DND-41 (cell line): ENCODE measurements at regions not wholly inside any gene's neighbourhood (a gene's known extent, or its start where the extent isn't known, plus 50 kb on each side); places are given as distances from the start of the nearest gene placed in this dataset.

Experiments used
- EZH2 ChIP-seq: IDR thresholded peaks from 3 replicates; pipeline ENCODE4 v1.6.1; 2012; ENCODE audit warnings: borderline replicate concordance, low read depth, mild to moderate bottlenecking, moderate library complexity, low read length, inconsistent platforms; ENCODE audit not compliant: severe bottlenecking
- TF ChIP-seq, protein P1 (sequence below): IDR thresholded peaks from 2 replicates; pipeline ENCODE4 v1.5.1; 2012; ENCODE audit warnings: borderline replicate concordance, low read length, moderate library complexity, mild to moderate bottlenecking; ENCODE audit not compliant: poor library complexity, severe bottlenecking; ENCODE audit errors: extremely low read depth

DNA sequence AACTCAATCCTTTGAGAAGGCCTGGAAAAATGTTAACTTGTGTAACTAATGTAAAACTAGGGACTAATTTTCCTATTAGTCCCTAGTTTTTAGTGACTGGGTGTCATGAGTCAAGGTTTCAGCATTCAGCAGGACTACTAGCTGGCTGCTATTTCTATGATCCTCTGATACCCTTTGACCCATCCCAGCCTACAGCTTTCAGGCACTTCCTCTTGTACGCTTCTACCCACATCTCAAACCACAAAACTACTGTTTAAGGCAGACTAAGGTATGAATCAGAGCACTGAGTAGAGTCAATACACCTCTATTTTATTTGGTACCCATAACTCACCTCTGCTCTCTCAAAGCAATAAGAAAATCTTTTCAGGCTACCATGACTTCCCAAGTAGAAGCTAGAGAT lies 809.6 kb downstream of the PDHA2 start:
- TF ChIP-seq, protein P1, sequence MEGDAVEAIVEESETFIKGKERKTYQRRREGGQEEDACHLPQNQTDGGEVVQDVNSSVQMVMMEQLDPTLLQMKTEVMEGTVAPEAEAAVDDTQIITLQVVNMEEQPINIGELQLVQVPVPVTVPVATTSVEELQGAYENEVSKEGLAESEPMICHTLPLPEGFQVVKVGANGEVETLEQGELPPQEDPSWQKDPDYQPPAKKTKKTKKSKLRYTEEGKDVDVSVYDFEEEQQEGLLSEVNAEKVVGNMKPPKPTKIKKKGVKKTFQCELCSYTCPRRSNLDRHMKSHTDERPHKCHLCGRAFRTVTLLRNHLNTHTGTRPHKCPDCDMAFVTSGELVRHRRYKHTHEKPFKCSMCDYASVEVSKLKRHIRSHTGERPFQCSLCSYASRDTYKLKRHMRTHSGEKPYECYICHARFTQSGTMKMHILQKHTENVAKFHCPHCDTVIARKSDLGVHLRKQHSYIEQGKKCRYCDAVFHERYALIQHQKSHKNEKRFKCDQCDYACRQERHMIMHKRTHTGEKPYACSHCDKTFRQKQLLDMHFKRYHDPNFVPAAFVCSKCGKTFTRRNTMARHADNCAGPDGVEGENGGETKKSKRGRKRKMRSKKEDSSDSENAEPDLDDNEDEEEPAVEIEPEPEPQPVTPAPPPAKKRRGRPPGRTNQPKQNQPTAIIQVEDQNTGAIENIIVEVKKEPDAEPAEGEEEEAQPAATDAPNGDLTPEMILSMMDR = no peak
- TF ChIP-seq EZH2 = no peak
